ENCODE measurements at regions not wholly inside any gene's neighbourhood (a gene's known extent, or its start where the extent isn't known, plus 50 kb on each side); places are given as distances from the start of the nearest gene placed in this dataset.
"Not testable (repeated sequence)": the region's sequence is repeated elsewhere in the genome, so short reads cannot be mapped to it uniquely, and the experiment has no call there.

DNA sequence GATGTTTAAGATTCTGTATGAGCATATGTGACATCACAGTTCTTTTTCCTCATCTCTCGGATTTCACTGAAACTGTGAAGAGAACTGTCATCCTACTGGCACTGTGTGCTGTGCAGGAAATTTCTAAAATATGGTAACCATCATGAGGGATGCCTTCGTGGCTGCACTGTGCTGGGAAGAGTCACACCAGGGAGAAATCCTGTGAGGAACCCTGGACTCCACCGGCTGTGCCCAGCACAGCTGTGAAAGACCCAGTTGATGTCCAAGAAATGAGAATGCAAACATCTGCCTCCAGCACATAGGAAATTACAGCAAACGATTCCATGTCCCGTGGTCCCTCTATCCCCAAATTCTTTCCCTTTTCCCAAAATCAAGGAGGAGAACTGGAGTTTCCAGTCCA, 475.4 kb downstream of the GOLGA6L6 start:
- H3K36me3 ChIP-seq (ENCODE audit: control insufficient read depth in 4 of 4, insufficient read depth in 3 of 4, low read depth in 1 of 4, low read length in 3 of 4); H3K9me3 ChIP-seq (ENCODE audit: control insufficient read depth in 4 of 4, low read length in 3 of 4); DNase-seq (ENCODE audit: low spot score); H3K4me3 ChIP-seq (ENCODE audit: low read depth in 1 of 3, low read length in 3 of 3); H3K4me1 ChIP-seq (ENCODE audit: control insufficient read depth in 4 of 4, insufficient read depth in 4 of 4, low read length in 3 of 4); H3K9ac ChIP-seq (ENCODE audit: low read depth in 1 of 2, low read length in 2 of 2); H3K27me3 ChIP-seq (ENCODE audit: control insufficient read depth in 4 of 4, insufficient read depth in 4 of 4, low read length in 3 of 4); H3K27ac ChIP-seq (ENCODE audit: low read depth in 1 of 2, low read length in 2 of 2): not testable (repeated sequence)
- WGBS = 49% methylated on average over 2 of the region's 5 CpGs

DNA sequence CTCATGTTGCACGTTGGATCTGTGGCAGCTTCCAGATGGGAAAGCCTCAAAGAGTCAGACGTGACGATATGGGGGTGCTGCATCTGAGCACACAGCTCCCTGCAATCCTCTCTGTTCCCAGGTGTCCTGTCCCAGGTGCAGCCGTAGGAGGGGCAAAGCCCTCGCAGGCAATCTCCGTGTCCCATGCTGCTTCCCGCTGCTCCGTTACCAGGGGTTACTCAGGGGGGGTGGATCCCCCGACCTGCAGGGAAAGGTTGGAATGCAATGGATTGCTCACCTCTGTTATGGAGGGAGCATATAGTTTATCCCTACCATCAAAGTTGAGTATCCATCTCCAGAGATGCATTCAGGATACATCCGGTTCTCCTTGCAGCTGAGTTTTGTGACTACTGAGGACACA, 476.1 kb downstream of the GOLGA6L6 start:
- WGBS = 82% methylated on average over 7 of the region's 10 CpGs
- not testable (repeated sequence) for H3K9me3 ChIP-seq (ENCODE audit: control insufficient read depth in 4 of 4, low read length in 3 of 4); H3K36me3 ChIP-seq (ENCODE audit: control insufficient read depth in 4 of 4, insufficient read depth in 3 of 4, low read depth in 1 of 4, low read length in 3 of 4); H3K9ac ChIP-seq (ENCODE audit: low read depth in 1 of 2, low read length in 2 of 2); H3K27me3 ChIP-seq (ENCODE audit: control insufficient read depth in 4 of 4, insufficient read depth in 4 of 4, low read length in 3 of 4); DNase-seq (ENCODE audit: low spot score); H3K4me1 ChIP-seq (ENCODE audit: control insufficient read depth in 4 of 4, insufficient read depth in 4 of 4, low read length in 3 of 4); H3K4me3 ChIP-seq (ENCODE audit: low read depth in 1 of 3, low read length in 3 of 3); H3K27ac ChIP-seq (ENCODE audit: low read depth in 1 of 2, low read length in 2 of 2)

DNA sequence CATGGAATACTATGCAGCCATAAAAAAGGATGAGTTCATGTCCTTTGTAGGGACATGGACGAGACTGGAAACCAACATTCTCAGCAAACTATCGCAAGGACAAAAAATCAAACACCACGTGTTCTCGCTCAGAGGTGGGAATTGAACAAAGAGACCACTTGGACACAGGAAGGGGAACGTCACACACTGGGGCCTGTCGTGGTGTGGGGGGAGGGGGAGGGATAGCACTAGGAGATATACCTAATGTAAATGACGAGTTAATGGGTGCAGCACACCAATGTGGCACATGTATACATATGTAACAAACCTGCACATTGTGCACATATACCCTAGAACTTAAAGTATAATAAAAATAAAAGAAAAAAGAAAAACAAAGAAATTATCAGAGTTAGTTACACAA, 478.4 kb downstream of the GOLGA6L6 start:
- not testable (repeated sequence) for DNase-seq (ENCODE audit: low spot score)

DNA sequence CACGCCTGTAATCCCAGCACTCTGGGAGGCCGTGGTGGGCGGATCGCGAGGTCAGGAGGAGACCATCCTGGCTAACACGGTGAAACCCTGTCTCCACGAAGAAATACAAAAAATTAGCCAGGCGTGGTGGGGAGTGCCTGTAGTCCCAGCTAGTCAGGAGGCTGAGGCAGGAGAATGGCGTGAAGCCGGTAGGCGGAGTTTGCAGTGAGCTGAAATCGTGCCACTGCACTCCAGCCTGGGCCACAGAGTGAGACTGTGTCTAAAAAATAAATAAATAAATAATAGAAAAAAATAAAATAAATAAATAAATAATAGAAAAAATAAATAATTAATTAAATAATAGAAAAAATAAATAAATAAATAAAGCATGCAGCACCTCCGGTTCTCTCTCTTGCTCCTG, 480.8 kb downstream of the GOLGA6L6 start:
- WGBS = 77% methylated on average over 6 of the region's 13 CpGs
- not testable (repeated sequence) for DNase-seq (ENCODE audit: low spot score)

More for the DNA sequence above, 478.4 kb downstream of the GOLGA6L6 start:
- H3K9ac ChIP-seq (ENCODE audit: low read depth in 1 of 2, low read length in 2 of 2); H3K4me3 ChIP-seq (ENCODE audit: low read depth in 1 of 3, low read length in 3 of 3); H3K4me1 ChIP-seq (ENCODE audit: control insufficient read depth in 4 of 4, insufficient read depth in 4 of 4, low read length in 3 of 4); H3K27me3 ChIP-seq (ENCODE audit: control insufficient read depth in 4 of 4, insufficient read depth in 4 of 4, low read length in 3 of 4); H3K27ac ChIP-seq (ENCODE audit: low read depth in 1 of 2, low read length in 2 of 2); H3K36me3 ChIP-seq (ENCODE audit: control insufficient read depth in 4 of 4, insufficient read depth in 3 of 4, low read depth in 1 of 4, low read length in 3 of 4); H3K9me3 ChIP-seq (ENCODE audit: control insufficient read depth in 4 of 4, low read length in 3 of 4): not testable (repeated sequence)
- WGBS = 62% methylated on average over 7 of the region's 7 CpGs

DNA sequence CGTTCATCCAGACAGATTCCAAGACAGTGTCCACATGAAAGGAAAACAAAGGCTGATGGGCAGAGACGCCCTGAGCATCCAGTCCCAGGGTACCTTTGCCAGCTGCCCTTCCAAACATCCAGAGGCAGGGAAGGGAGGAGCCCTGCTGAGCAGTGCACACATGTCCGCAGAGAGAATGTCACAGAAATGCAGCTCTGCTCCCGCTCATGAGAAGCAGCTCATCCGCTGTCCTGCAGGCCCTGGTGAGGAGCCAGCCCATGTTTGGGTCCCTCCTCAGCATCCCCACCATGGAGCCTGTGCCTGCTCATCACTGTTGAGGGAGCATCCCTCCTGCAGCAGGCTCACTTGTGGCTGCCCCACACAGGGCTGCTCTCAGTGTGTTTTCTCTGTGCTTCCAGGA, 484.7 kb downstream of the GOLGA6L6 start:
- H3K27me3 ChIP-seq (ENCODE audit: control insufficient read depth in 4 of 4, insufficient read depth in 4 of 4, low read length in 3 of 4); H3K4me3 ChIP-seq (ENCODE audit: low read depth in 1 of 3, low read length in 3 of 3); H3K36me3 ChIP-seq (ENCODE audit: control insufficient read depth in 4 of 4, insufficient read depth in 3 of 4, low read depth in 1 of 4, low read length in 3 of 4); H3K9ac ChIP-seq (ENCODE audit: low read depth in 1 of 2, low read length in 2 of 2); H3K9me3 ChIP-seq (ENCODE audit: control insufficient read depth in 4 of 4, low read length in 3 of 4); DNase-seq (ENCODE audit: low spot score); H3K4me1 ChIP-seq (ENCODE audit: control insufficient read depth in 4 of 4, insufficient read depth in 4 of 4, low read length in 3 of 4); H3K27ac ChIP-seq (ENCODE audit: low read depth in 1 of 2, low read length in 2 of 2): not testable (repeated sequence)
- WGBS = 70% methylated on average over 5 of the region's 5 CpGs

More for the DNA sequence above, 480.8 kb downstream of the GOLGA6L6 start:
- not testable (repeated sequence) for H3K27ac ChIP-seq (ENCODE audit: low read depth in 1 of 2, low read length in 2 of 2); H3K4me1 ChIP-seq (ENCODE audit: control insufficient read depth in 4 of 4, insufficient read depth in 4 of 4, low read length in 3 of 4); H3K36me3 ChIP-seq (ENCODE audit: control insufficient read depth in 4 of 4, insufficient read depth in 3 of 4, low read depth in 1 of 4, low read length in 3 of 4); H3K9me3 ChIP-seq (ENCODE audit: control insufficient read depth in 4 of 4, low read length in 3 of 4); H3K9ac ChIP-seq (ENCODE audit: low read depth in 1 of 2, low read length in 2 of 2); H3K27me3 ChIP-seq (ENCODE audit: control insufficient read depth in 4 of 4, insufficient read depth in 4 of 4, low read length in 3 of 4); H3K4me3 ChIP-seq (ENCODE audit: low read depth in 1 of 3, low read length in 3 of 3)

DNA sequence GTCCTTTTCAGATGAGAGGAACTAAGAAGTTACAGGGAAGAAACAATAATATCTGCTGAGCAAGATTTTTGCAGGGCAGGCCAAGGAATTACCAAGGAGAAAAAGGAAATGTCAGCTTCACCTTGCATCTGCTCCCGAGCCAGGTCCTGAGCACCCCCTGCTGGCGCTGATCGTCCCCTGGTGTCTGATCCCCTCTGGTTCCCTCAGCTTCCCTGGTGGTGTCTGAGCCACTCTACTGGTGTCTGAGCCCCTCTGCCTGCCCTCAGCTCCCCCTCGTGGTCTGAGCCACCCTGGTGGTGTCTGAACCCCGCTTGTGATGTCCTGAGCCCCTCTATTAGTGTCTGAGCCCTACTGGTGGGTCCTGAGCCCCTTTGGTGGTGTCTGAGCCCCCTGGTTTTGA, 485.7 kb downstream of the GOLGA6L6 start:
- H3K36me3 ChIP-seq (ENCODE audit: control insufficient read depth in 4 of 4, insufficient read depth in 3 of 4, low read depth in 1 of 4, low read length in 3 of 4); H3K27me3 ChIP-seq (ENCODE audit: control insufficient read depth in 4 of 4, insufficient read depth in 4 of 4, low read length in 3 of 4); H3K9ac ChIP-seq (ENCODE audit: low read depth in 1 of 2, low read length in 2 of 2); DNase-seq (ENCODE audit: low spot score); H3K9me3 ChIP-seq (ENCODE audit: control insufficient read depth in 4 of 4, low read length in 3 of 4); H3K4me1 ChIP-seq (ENCODE audit: control insufficient read depth in 4 of 4, insufficient read depth in 4 of 4, low read length in 3 of 4); H3K27ac ChIP-seq (ENCODE audit: low read depth in 1 of 2, low read length in 2 of 2); H3K4me3 ChIP-seq (ENCODE audit: low read depth in 1 of 3, low read length in 3 of 3): not testable (repeated sequence)
- WGBS = 55% methylated on average over 4 of the region's 5 CpGs

DNA sequence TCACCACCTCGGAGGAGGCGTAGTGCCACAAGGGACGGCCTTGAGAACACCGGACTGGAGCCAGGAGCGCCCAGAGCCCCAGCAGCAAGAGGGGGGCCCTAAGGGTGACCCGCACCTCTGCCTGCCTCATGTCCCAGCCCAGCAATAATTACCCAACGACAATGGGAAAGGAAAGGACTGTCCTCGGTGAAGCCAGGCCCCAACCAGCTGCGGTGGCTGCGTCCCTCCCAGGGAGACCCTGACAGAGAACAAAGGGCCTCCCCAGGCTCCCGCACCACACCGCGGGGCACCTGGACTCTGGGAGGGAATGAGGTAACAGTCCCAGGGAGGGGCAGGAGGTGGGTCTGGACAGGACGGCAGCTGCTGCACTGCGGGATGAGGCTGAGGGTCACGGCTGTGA, 493.4 kb downstream of the GOLGA6L6 start:
- not testable (repeated sequence) for H3K4me3 ChIP-seq (ENCODE audit: low read depth in 1 of 3, low read length in 3 of 3); H3K27me3 ChIP-seq (ENCODE audit: control insufficient read depth in 4 of 4, insufficient read depth in 4 of 4, low read length in 3 of 4); H3K27ac ChIP-seq (ENCODE audit: low read depth in 1 of 2, low read length in 2 of 2); H3K9ac ChIP-seq (ENCODE audit: low read depth in 1 of 2, low read length in 2 of 2); H3K9me3 ChIP-seq (ENCODE audit: control insufficient read depth in 4 of 4, low read length in 3 of 4); H3K4me1 ChIP-seq (ENCODE audit: control insufficient read depth in 4 of 4, insufficient read depth in 4 of 4, low read length in 3 of 4); DNase-seq (ENCODE audit: low spot score); H3K36me3 ChIP-seq (ENCODE audit: control insufficient read depth in 4 of 4, insufficient read depth in 3 of 4, low read depth in 1 of 4, low read length in 3 of 4)
- WGBS = 84% methylated on average over 13 of the region's 16 CpGs

DNA sequence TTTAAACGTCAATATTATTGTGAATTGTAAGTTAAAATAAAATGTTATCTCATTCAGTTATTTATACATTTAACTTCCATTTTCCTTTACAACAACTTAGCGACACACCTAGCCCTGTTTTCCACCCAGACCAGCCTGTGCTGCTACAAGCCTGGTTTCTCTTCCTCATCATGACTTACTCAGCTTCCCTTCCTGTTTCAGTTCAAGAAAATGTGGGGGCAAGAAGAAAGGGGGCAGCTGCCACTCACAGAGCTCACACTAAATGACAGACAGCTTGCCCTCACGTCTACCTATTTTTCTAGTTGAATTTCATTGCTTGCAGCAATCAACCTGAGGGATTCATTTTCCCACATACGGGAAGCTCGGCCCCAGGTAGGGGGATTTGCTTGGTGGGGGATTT, 496.4 kb downstream of the GOLGA6L6 start:
- not testable (repeated sequence) for H3K36me3 ChIP-seq (ENCODE audit: control insufficient read depth in 4 of 4, insufficient read depth in 3 of 4, low read depth in 1 of 4, low read length in 3 of 4); H3K27me3 ChIP-seq (ENCODE audit: control insufficient read depth in 4 of 4, insufficient read depth in 4 of 4, low read length in 3 of 4); DNase-seq (ENCODE audit: low spot score); H3K9me3 ChIP-seq (ENCODE audit: control insufficient read depth in 4 of 4, low read length in 3 of 4); H3K27ac ChIP-seq (ENCODE audit: low read depth in 1 of 2, low read length in 2 of 2); H3K9ac ChIP-seq (ENCODE audit: low read depth in 1 of 2, low read length in 2 of 2); H3K4me3 ChIP-seq (ENCODE audit: low read depth in 1 of 3, low read length in 3 of 3); H3K4me1 ChIP-seq (ENCODE audit: control insufficient read depth in 4 of 4, insufficient read depth in 4 of 4, low read length in 3 of 4)
- WGBS = no CpG with 5 or more reads among the region's 5 CpGs

DNA sequence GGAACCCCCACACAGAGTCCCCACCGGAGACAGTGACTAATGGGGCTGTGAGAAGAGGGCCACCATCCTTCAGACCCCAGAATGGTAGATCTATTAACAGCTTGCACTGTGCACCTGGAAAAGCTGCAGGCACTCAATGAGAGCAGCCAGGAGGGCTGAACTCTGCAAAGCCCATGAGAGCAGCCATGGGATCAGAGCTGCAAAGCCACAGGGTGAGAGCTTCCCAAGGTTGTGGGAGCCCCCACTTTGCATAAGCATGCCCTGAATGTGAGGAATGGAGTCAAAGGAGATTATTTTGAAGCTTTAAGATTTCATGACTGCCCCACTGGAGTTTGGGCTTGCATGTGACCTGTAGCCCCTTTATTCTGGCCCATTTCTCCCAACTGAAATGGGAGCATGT, 500.9 kb downstream of the GOLGA6L6 start:
- WGBS = 37% methylated on average over 1 of the region's 1 CpG
- H3K9me3 ChIP-seq (ENCODE audit: control insufficient read depth in 4 of 4, low read length in 3 of 4); DNase-seq (ENCODE audit: low spot score); H3K27ac ChIP-seq (ENCODE audit: low read depth in 1 of 2, low read length in 2 of 2); H3K36me3 ChIP-seq (ENCODE audit: control insufficient read depth in 4 of 4, insufficient read depth in 3 of 4, low read depth in 1 of 4, low read length in 3 of 4); H3K4me1 ChIP-seq (ENCODE audit: control insufficient read depth in 4 of 4, insufficient read depth in 4 of 4, low read length in 3 of 4); H3K27me3 ChIP-seq (ENCODE audit: control insufficient read depth in 4 of 4, insufficient read depth in 4 of 4, low read length in 3 of 4); H3K4me3 ChIP-seq (ENCODE audit: low read depth in 1 of 3, low read length in 3 of 3); H3K9ac ChIP-seq (ENCODE audit: low read depth in 1 of 2, low read length in 2 of 2): not testable (repeated sequence)

All from liver (tissue), 6 donors.